ENCODE measurements at regions not wholly inside any gene's neighbourhood (a gene's known extent, or its start where the extent isn't known, plus 50 kb on each side); places are given as distances from the start of the nearest gene placed in this dataset.

- no peak for DNase-seq
These were observed 392.2 kb upstream of the CFAP20DC start for GRCh38 chr3:59442046-59442445.

DNA sequence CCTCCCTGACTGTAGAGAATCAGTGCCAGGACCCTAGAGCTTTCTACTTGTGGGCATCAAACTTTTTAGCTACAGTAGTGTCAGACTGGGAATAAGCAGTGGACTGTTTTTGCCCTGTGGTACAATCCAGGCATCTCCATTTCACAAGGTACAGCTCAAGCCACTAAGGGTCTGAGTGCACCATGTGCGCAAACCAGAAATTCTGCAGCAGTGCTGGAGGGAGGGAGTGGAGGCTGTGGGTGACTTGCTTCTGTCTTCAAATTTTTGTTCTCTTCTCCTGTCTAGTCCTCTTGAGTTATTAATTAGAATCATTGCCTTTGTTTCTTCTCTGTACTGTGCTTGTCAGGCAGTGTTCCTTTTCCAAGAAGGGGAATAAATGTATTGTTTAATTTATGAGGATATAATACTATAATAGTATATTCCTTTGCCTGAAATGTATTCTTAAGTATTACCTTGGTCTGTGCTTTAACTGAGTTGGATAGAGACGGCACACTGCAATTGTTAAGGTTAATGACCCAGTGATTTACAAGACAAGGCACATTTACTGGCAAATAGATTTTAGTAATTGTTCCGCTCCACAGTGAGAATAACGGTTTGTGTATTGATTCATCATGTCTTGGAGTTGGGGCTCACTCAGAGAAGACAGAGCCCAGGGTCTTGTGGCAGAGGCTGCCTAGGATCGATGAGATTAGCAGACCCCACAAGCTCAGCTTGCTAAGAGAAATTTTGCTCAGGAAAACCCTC, 390.6 kb upstream of the CFAP20DC start:
- no peak for DNase-seq

DNA sequence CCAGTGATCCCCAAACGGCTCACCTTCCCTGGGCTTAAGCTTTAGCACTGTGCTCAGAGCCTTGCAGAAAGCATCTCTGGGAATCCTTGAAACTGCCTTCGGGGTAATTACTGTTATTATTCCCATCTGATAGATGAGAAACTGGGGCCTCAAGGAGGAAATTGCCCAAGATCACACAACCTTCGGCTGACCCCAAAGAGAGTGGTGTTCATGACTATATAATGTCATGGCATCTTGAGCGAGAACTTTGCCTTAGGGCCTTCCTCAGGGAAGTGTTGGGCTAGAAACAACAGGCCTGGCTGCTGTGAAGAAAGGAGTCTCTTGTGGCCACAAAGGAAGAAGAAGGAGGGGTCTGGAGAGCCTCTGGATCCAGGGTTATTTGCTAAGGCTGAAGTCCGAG, 388.7 kb upstream of the CFAP20DC start:
- DNase-seq, result no peak

DNA sequence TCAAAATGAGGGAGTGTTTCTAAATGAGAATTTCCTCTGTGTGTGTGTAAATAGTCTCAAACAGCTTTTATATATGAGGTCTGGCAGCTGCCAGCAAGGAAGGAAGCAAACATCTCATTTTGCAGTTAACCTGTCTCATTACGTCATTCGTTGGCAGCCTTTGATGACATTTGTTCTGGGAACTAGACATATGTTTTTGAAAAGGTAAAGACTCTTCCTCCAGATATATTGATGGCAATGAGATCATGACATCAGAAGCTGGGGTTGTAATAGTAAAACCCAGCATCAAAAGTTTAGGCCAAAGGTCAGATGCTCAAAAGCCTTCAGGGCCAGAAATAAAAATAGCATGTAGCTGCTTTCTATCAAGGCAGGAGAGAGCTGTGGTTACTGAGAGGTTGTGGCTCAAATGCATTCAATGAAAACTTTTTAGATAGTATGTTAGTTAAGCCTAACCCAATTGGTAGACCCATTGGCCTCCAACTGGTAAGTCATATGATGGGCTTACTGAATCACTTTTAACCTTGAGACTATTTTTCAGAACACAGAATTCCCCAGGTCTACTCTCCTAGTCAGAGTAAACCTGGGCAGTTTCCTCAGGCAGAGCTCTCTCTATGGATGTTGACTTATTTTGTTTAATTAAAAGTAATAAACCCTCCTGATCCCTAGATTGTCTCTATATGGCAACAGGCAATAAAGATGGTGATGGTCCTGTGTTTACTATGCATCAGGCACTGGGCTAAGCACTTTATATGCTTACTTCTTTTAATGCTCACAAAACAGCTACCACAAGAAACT, 386.5 kb upstream of the CFAP20DC start:
- DNase-seq, result no peak

DNA sequence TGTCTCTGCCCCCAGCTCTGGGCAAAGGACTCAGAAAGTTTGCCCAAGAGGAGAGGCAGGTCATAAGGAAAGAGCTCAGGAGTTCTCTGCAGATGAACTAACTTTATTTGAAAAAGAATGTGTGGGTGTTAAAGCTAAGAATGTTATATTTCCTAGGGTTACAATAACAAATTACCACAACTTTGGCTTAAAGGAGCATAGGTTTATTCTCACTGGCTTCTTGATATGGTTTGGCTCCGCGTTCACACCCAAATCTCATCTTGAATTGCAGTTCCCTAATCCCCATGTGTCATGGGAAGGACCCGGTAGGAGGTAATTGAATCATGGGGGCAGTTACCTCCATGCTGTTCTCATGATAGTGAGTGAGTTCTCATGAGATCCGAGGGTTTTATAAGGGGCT, 383.7 kb upstream of the CFAP20DC start:
- DNase-seq, result no peak

DNA sequence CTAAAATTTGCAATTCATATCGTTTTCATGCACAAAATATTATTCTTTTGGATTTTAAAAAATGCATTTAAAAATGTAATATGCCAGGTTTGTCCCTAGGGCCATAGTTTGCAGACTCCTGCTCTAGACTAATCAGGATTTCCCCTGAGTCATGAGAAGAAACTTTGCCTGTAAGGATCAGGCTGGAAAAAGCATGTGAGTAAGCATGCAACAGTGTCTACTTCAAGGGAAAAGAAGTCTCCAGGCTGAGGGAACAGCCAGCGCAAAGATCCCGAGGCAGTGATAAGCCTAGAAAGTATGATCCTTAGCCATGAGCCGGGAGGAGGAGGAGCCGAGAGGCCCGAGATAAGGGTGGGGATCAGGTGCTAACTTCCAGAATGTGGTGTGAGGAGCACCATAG, 382.8 kb upstream of the CFAP20DC start:
- no peak for DNase-seq

DNA sequence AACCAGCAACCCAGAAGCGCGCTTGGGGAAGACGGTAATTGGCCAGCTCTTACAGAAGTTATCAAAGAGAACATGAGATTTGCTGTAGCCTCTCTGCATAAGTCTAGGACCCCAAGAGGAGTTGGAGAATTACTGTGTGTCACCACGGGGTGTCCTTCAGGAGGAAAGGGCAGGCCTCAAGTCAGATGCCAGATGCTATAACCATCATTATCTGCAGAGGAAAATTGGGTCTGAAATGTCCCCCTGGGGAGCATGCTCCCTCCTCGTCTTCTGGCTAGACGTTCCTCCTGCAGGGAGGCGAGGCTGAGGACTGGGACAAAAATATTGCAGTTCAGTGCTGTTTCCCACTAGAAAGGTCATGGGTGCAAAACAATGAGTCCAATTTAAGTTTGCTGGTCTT, 380.5 kb upstream of the CFAP20DC start:
- no peak for DNase-seq

GRCh38 chr3:59429198-59429597, 379.4 kb upstream of the CFAP20DC start:
- DNase-seq, result no peak

- DNase-seq, result no peak
These were observed 377.2 kb upstream of the CFAP20DC start for GRCh38 chr3:59426821-59427565.

- DNase-seq, result no peak
These were observed 376.1 kb upstream of the CFAP20DC start for GRCh38 chr3:59425942-59426341.

- DNase-seq, result no peak
These were observed 375.5 kb upstream of the CFAP20DC start for GRCh38 chr3:59425371-59425770.

DNA sequence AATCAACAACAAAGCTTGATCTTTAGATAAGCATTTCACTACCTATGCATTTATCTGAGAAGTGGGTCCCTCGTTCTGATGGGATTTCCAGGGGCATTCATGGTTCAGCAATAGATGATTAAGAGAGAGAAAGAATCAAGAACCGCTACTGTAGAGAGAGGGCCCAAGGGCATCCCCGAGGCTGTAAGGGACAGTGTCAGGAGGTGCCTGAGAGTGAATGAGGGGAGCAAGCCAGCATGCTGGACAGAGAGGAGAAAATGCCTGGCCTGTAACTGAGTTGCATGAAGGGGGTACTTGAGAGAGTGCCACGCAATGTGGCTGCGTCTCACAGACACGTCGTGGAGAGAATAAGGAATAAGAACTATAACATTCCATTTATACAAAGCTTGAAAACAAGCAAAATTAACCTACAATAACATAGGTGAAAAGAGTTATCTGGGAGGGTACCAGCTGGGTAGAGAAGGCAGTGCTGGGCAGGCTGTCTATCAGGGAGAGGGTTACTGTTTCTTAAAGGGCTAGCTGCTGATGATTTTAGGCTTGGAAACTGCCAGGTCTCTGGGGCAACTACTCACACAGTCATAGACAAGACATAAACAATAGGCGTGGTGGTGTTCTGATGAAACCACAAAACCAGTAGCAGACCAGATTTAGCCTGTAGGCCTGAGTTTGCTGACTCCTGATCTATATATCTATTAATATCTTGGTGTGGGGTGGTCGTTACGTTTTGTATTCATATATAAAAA, 374.6 kb upstream of the CFAP20DC start:
- no peak for DNase-seq

DNA sequence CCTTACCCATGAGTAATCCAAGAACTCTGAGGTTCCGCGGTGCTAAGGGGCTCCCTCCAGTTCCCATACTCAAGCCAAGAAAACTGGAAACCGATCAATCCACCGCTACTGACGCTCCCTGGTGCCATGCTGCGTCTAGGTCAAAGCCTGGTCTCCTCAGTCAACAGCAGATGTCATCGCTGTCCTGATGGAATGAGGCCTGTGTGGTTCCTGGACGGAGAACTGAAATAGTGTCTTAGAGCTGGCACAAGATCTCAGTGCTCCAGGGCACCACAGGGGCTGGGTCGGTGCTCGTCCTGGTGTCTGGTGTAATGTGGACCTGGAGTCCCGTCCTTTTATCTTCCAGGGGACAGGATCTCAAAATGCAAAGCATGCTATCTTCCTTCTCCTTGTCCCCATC, 373.9 kb upstream of the CFAP20DC start:
- DNase-seq, result no peak

DNA sequence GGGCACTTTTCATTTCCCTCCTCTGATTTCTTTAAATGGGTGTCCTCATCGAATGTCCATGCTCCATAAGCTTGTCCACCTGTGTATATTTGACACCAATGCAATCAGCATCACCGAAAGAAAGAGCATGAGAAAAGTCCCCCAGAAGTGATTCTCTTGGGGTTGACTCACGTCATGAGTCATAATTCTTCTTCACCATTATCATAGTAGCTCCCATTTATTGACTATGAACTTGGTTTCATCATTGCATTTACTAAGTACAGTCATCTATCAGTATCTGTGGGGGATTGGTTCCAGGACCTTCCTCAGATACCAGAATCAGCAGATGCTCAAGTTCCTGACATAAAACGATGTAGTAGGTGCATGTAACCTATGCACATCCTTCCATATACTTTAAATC, 372.5 kb upstream of the CFAP20DC start:
- DNase-seq, result no peak

DNA sequence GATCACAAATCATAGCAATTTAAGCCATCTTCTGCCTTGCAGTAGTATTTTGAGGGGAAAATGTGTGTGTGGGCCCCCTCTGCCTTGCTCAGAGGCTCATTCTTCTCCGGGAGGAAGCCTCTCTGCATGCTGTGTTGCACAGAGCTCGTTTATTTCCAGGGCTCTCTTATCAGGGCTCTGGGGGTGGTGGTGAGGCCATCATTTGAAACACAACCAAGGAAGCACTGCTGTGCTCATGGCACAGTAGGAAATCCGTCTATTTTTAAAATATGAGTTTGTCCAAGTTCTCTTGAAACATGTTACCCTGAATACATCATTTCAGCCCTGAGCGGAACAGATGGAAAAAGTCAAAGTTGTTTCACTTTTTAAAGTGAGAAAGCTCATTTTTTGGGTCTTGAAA, 369.0 kb upstream of the CFAP20DC start:
- no peak for DNase-seq

- DNase-seq, result no peak
These were observed 362.7 kb upstream of the CFAP20DC start for GRCh38 chr3:59412516-59412915.

DNA sequence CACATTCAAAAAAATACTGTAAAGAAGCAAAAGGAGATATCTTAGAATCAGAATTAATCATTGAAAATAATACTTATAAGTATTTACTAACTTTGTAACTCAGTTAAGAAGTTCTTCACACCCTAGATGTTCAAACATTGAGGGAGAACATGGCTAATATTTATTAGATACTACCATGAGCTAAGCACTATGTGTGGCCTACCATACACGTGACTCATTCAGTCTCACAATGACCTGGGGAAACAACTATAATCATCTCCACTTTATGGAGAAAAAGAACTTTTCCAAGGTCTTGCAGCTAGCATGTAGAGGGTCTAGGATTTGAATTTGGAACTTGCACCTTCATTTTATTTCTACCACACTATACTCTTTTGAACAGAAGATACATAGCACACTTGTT, 361.9 kb upstream of the CFAP20DC start:
- no peak for DNase-seq

- no peak for DNase-seq
These were observed 361.4 kb upstream of the CFAP20DC start for GRCh38 chr3:59411186-59411585.

DNA sequence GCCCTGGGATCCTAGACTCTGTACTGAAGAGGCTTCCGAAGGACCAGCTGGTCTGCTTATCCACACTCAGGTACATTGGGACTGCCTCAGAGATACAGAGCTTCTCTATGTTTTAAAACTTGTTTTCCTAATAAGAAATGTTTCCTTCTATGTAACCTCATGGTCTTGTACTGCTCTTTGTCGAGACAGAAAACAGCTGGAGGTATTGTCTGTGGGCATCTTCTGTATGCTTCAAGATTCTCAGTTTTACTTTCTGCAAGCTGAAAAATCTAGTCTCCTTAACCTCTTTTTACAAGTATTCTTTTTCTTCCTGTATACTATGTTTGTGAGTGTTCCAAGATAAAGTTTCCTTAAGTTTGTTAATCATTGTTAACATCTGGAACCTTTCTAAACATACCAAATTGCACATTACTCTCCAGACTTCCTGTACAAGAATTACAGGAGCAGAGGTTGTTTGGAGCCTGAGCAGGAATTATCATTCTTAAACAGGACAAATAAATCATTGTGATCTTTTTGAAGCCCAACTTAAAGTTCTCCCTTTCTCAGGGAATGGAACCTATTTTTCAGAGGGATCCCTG, 358.3 kb upstream of the CFAP20DC start:
- no peak for DNase-seq

GRCh38 chr3:59407425-59407824, 357.6 kb upstream of the CFAP20DC start:
- no peak for DNase-seq

GRCh38 chr3:59406943-59407342, 357.1 kb upstream of the CFAP20DC start:
- DNase-seq, result no peak

DNA sequence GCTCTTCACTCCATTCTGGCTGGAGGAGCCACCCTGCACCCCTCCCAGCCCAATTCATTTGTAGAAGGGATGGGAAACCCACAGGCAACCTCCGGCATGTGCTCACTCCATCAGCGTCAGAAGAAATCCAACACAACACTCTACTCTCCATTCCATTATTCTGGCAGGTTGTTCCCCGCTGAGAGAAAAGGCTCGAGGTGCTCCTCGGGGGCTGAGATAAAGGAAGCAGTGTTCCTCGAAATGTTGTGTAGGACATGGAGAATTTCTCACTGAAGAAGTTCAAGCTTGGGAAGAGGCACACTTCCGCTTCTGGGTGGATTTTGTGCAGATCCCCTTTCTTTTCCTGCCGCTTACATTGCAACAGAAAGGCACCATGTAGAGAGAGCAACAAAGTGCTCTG, 355.0 kb upstream of the CFAP20DC start:
- no peak for DNase-seq

GRCh38 chr3:59404064-59404463, 354.2 kb upstream of the CFAP20DC start:
- DNase-seq, result no peak

Data from DMS79 (cell line).